Left lung (tissue), 4 donors: ENCODE measurements at regions not wholly inside any gene's neighbourhood (a gene's known extent, or its start where the extent isn't known, plus 50 kb on each side); places are given as distances from the start of the nearest gene placed in this dataset.

Experiments
- ATAC-seq: fragments of 200-7000 bp; cut with Tn5 transposase; one replicate; pipeline ENCODE4 v1.9.1; 2020; ENCODE audit warnings: moderate library complexity
- DNase-seq, 4 donors: peaks; one replicate each; pipeline ENCODE4 v3.0.0-alpha.2; 2013 to 2020
- H3K27ac ChIP-seq, 2 donors: fragments of 200-600 bp; sonication (generic) in 1 of 2; one replicate each; pipeline versions ENCODE4 v1.5.0 to v1.8.0; 2020 to 2021
- H3K27me3 ChIP-seq, 2 donors: fragments of 200-600 bp; sonication (generic) in 1 of 2; one replicate each; pipeline versions ENCODE4 v1.5.0 to v1.8.0; 2020 to 2021
- H3K36me3 ChIP-seq, 2 donors: fragments of 200-600 bp; sonication (generic) in 1 of 2; one replicate each; pipeline versions ENCODE4 v1.5.0 to v1.8.0; 2020 to 2021
- H3K4me1 ChIP-seq, 2 donors: fragments of 200-600 bp; one replicate each; pipeline ENCODE4 v1.8.0; 2021
- H3K4me3 ChIP-seq, 2 donors: fragments of 200-600 bp; sonication (generic) in 1 of 2; one replicate each; pipeline versions ENCODE4 v1.5.0 to v1.8.0; 2020 to 2021; ENCODE audit warnings: mild to moderate bottlenecking in 1 of 2
- H3K9me3 ChIP-seq, 2 donors: fragments of 200-600 bp; sonication (generic) in 1 of 2; one replicate each; pipeline versions ENCODE4 v1.5.0 to v1.8.0; 2020 to 2021
- CTCF ChIP-seq, 2 donors: fragments of 200-600 bp; sonication (generic) in 1 of 2; IDR thresholded peaks; one replicate each; pipeline versions ENCODE4 v1.5.0 to v1.8.0; 2021; ENCODE audit warnings: antibody characterized with exemption in 2 of 2
- intact Hi-C, 2 donors: fragments of 100-400 bp; cut with DNase I; formaldehyde crosslinking; loops; one replicate each; pipeline versions ENCODE4 v1.11.2 to v1.14.2; 2022
- donor health status: DM: no; HTN: yes; CAD: no.
- donor health status: DM: no; HTN: no; CAD: no.

DNA sequence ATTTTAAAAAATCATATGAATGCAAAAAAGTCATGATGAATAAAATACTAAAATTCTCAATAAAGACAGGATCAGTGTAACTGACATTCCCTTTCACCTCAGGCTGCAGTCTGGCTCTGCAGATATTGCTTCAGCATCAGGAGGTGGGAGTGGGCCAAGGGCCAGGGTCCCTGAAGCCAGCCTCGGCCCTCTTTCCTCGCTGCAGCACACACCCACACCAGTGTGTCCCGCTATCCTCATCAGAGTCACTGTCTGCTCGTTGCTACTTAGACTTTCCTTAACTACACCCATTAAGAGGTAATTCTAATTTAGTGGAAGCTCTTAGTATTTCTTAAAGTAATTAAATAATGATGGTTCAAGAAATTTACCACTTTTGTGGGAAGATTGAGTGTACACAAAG, 298.2 kb downstream of the UBE3D start:
- no peak for DNase-seq
- no peak overlapping the region for H3K27ac ChIP-seq
- intact Hi-C loops: no loop called here

DNA sequence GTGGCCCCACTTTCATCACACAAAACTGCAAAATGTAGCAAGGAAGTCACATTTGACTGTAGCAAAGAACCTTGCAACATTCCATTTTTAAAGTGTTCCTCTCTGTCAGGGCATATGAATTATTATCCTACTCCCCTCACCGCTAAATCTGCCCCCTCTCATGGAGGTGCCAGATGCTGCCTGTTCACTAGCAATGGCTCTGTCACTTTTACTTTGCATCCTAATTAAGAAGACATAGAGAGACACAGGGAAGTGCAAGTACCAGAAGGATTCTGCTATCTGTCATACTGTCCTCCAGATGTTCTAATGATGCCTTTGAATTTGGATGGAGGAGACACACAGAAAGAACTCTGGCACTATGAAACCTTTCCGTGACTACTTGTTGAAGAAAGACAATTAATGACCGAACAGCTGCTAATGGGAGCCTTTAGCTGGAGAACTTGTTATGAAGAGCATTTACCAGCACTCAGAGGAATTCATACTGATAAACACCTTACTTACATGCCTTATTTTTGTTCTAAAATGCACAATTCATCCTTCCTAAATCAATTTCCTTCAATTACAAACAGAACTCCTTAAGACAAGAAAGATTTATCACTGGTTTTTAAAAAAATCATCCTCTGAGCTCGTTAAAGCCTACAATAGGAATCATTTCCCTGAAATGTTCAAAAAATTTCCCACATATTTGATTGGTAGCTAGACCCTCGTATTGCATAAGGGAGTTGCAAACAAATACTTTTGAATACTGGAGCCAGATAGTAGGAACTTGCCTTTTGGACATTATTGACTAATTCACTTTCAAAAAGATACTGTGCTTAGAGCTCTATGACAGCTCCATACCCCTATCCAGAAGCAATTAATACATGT, 292.6 kb downstream of the UBE3D start:
- no peaks in the 10 kb centered on the region for H3K36me3 ChIP-seq
- no peak overlapping the region for H3K4me3 ChIP-seq
- no peaks in the 10 kb centered on the region for H3K27me3 ChIP-seq
- no peaks in the 10 kb centered on the region for H3K4me1 ChIP-seq
- intact Hi-C loops: no loop called here
- DNase-seq (no peak), ATAC-seq (no peak)
- no peak overlapping the region for H3K27ac ChIP-seq
- no peak for TF ChIP-seq CTCF (IDR thresholded peaks at IDR 0.05)
- no peaks in the 10 kb centered on the region for H3K9me3 ChIP-seq

More for the DNA sequence above, 298.2 kb downstream of the UBE3D start:
- H3K4me1 ChIP-seq: no peaks in the 10 kb centered on the region
- H3K9me3 ChIP-seq: no peaks in the 10 kb centered on the region
- no peak overlapping the region for H3K4me3 ChIP-seq
- H3K36me3 ChIP-seq: no peaks in the 10 kb centered on the region
- no peak for TF ChIP-seq CTCF (IDR thresholded peaks at IDR 0.05)
- ATAC-seq: no peak
- no peaks in the 10 kb centered on the region for H3K27me3 ChIP-seq

DNA sequence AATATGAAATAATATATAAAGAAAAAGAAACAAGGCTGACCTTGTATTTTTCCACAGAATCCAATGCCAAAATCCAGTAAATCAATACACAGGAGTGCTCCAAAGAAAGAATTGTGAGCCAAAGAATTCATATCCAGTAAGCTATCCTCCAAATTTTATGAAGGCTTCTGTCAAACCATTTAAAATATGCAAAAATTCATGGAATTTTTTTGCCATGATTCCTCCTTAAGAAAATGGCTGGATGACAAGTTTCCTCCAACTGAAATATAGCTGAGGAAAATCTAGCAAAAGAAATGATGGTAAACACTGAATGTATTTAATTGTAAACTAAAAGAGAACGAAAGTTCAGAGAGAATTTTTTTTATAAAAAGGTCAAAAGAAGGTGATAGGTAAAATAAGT, 290.3 kb downstream of the UBE3D start:
- no peak for DNase-seq
- Histone ChIP-seq H3K4me1 (no peaks in the 10 kb centered on the region), H3K4me3 (no peak overlapping the region), H3K27me3 (no peaks in the 10 kb centered on the region), H3K36me3 (no peaks in the 10 kb centered on the region), H3K9me3 (no peaks in the 10 kb centered on the region), H3K27ac (no peak overlapping the region)
- TF ChIP-seq CTCF (IDR thresholded peaks at IDR 0.05): no peak
- no peak for ATAC-seq
- intact Hi-C loops: no loop called here

- DNase-seq (no peak), ATAC-seq (no peak)
- Histone ChIP-seq H3K4me1 (no peaks in the 10 kb centered on the region), H3K4me3 (no peak overlapping the region), H3K27ac (no peak overlapping the region), H3K9me3 (no peaks in the 10 kb centered on the region), H3K27me3 (no peaks in the 10 kb centered on the region), H3K36me3 (no peaks in the 10 kb centered on the region)
- intact Hi-C loops: no loop called here
- TF ChIP-seq CTCF (IDR thresholded peaks at IDR 0.05): no peak
These were observed 289.7 kb downstream of the UBE3D start for GRCh38 chr6:82775981-82776380.

GRCh38 chr6:82779041-82779440, 286.6 kb downstream of the UBE3D start:
- Histone ChIP-seq H3K9me3 (no peaks in the 10 kb centered on the region), H3K4me3 (no peak overlapping the region), H3K36me3 (no peaks in the 10 kb centered on the region), H3K27me3 (no peaks in the 10 kb centered on the region), H3K27ac (no peak overlapping the region), H3K4me1 (no peaks in the 10 kb centered on the region)
- ATAC-seq (no peak), DNase-seq (no peak)
- intact Hi-C loops: no loop called here
- no peak for TF ChIP-seq CTCF (IDR thresholded peaks at IDR 0.05)
